ENCODE measurements at regions not wholly inside any gene's neighbourhood (a gene's known extent, or its start where the extent isn't known, plus 50 kb on each side); places are given as distances from the start of the nearest gene placed in this dataset.
A peak's percentile ranks its signal among the peaks of the same experiment; 100 is the strongest.

DNA sequence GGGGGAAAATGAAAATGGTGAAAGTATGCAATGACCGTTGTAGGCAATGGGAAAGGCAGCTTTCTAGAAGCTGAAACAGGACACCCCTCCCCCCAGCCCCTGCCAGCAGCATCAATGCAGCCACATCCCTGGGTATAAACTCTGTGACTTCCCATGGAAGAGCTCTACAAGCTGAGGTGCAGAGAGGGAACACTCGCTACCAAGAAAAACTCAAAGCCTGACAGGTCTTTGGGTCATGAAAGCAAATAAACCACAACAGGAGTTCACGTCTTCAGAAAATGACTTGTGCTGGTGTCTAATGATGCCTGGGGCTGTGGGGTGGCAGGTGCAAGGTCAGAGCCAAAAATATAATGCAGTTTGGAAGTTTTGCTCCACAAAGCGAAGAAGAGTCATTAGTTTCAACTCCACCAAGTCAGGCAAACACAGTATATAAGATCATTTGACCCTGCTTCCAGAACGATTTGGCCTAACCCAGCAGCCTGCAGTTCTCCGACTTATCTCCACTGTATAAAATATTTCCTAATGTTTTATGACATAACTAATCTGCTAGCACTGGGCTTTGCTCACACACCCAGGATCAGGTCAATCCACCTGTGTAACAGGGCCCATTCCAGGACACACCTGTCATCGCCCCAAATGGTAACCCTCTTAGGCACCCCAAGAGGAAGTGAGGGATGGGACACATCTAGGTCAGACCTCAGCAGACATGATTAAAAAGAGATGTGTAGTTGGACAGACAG, 102.1 kb downstream of the IRS2 start:
- CTCF ChIA-PET: no interaction called here

DNA sequence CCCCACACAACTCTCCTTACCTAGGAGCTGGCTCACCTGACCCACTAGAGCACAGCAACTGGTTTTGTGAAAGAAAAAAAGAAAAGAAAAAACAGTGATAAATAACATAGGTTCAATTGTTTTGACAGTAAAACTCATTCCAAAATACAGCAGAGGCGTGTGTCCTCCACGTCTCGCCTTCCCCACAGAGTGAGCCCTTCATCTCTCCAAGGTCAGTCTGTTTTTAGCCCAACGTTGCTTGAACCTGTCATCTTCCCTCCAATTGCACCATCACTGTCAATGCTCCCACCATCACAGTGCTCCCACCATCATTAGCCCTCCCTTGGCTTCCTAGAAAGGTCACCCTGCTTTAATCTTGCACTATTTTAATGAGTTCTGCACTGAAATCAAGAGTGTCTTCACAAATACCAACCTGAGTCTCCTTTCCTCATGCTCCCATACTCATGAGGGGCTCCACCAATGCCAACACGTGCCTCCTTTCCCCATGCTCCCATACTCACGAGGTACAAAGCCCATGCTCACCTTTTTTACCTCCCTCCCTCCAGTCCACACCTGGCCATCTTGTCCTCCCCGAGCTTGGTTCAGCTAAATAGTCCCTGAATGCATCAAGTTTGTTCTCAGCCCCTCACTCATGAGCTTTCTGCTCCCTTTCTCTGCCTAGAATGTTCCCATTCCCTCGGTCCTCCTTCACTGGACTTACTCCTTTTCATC, 103.7 kb downstream of the IRS2 start:
- H3K4me1 Mint-ChIP-seq: no peaks in the 10 kb centered on the region
- H3K27ac Mint-ChIP-seq: peak overlapping the region in 1 of 9 donors; percentile 6
- ChIA-PET CTCF (no interaction called here), POLR2A (no interaction called here)
- peaks cover 0 to 2% (median 0%) of the 10 kb centered on the region in 11 donors for H3K9me3 Mint-ChIP-seq
- H3K36me3 ChIP-seq (ENCODE audit: control insufficient read depth in 2 of 3, insufficient read depth in 3 of 3, low read length in 3 of 3): no peaks in the 10 kb centered on the region
- no peaks in the 10 kb centered on the region for H3K27me3 ChIP-seq (ENCODE audit: control insufficient read depth in 2 of 2, insufficient read depth in 2 of 2, low read length in 2 of 2)
- H3K27me3 Mint-ChIP-seq: peaks cover 0 to 23% (median 16%) of the 10 kb centered on the region in 5 donors
- intact Hi-C loops (cut with micrococcal nuclease): no loop called here
- no peaks in the 10 kb centered on the region for H3K36me3 Mint-ChIP-seq
- DNase-seq (no peak), ATAC-seq (no peak)
- no peak overlapping the region for H3K27ac ChIP-seq (ENCODE audit: low read depth, low read length)
- no peak overlapping the region for H3K4me3 ChIP-seq (ENCODE audit: low read length)
- no peaks in the 10 kb centered on the region for H3K9me3 ChIP-seq (ENCODE audit: control insufficient read depth in 2 of 3, low read length in 3 of 3)
- H3K4me3 Mint-ChIP-seq: no peak overlapping the region
- no peaks in the 10 kb centered on the region for H3K4me1 ChIP-seq (ENCODE audit: control insufficient read depth in 2 of 2, insufficient read depth in 2 of 2, low read length in 2 of 2)

More for the DNA sequence above, 102.1 kb downstream of the IRS2 start:
- Mint-ChIP-seq H3K9me3 (no peaks in the 10 kb centered on the region), H3K4me1 (no peaks in the 10 kb centered on the region), H3K4me3 (no peak overlapping the region), H3K27me3 (peaks cover 0 to 23% (median 16%) of the 10 kb centered on the region in 5 donors), H3K27ac (no peak overlapping the region), H3K36me3 (no peaks in the 10 kb centered on the region)
- no peaks in the 10 kb centered on the region for H3K4me1 ChIP-seq (ENCODE audit: control insufficient read depth in 2 of 2, insufficient read depth in 2 of 2, low read length in 2 of 2)
- no peak overlapping the region for H3K27ac ChIP-seq (ENCODE audit: low read depth, low read length)
- H3K27me3 ChIP-seq (ENCODE audit: control insufficient read depth in 2 of 2, insufficient read depth in 2 of 2, low read length in 2 of 2): no peaks in the 10 kb centered on the region
- intact Hi-C loops (cut with micrococcal nuclease): no loop called here
- no peaks in the 10 kb centered on the region for H3K9me3 ChIP-seq (ENCODE audit: control insufficient read depth in 2 of 3, low read length in 3 of 3)
- H3K36me3 ChIP-seq (ENCODE audit: control insufficient read depth in 2 of 3, insufficient read depth in 3 of 3, low read length in 3 of 3): no peaks in the 10 kb centered on the region
- DNase-seq: no peak
- ATAC-seq: no peak
- no peak overlapping the region for H3K4me3 ChIP-seq (ENCODE audit: low read length)
- POLR2A ChIA-PET: no interaction called here

DNA sequence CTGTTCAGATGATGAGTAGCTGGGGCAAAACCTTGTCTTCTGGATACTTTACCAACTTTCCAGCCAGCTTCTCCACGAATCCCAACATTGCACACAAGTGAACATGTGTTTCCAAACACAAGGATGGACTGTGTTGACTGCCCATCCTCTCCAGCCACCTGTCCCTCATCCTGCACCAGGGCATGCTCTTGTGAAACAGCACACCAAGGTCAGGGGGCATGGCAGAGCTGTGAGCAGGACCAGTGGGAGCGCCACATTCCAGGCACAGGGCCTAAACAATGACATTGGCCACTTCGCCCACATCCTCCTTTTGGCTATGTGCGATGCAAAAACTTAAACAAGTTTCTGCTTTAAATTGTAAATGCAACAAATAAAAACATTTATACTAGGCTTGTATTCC, 105.5 kb downstream of the IRS2 start:
- H3K27me3 Mint-ChIP-seq: peaks cover 3 to 23% (median 16%) of the 10 kb centered on the region in 5 donors
- H3K9me3 Mint-ChIP-seq: peaks cover 0 to 4% (median 0%) of the 10 kb centered on the region in 11 donors
- H3K4me1 Mint-ChIP-seq: no peaks in the 10 kb centered on the region
- Histone ChIP-seq H3K4me3 (ENCODE audit: low read length) (no peak overlapping the region), H3K27ac (ENCODE audit: low read depth, low read length) (no peak overlapping the region), H3K36me3 (ENCODE audit: control insufficient read depth in 2 of 3, insufficient read depth in 3 of 3, low read length in 3 of 3) (no peaks in the 10 kb centered on the region), H3K4me1 (ENCODE audit: control insufficient read depth in 2 of 2, insufficient read depth in 2 of 2, low read length in 2 of 2) (no peaks in the 10 kb centered on the region), H3K27me3 (ENCODE audit: control insufficient read depth in 2 of 2, insufficient read depth in 2 of 2, low read length in 2 of 2) (no peaks in the 10 kb centered on the region), H3K9me3 (ENCODE audit: control insufficient read depth in 2 of 3, low read length in 3 of 3) (no peaks in the 10 kb centered on the region)
- no peaks in the 10 kb centered on the region for H3K36me3 Mint-ChIP-seq
- H3K27ac Mint-ChIP-seq: no peak overlapping the region
- no peak for DNase-seq
- POLR2A ChIA-PET: no interaction called here
- intact Hi-C loops (cut with micrococcal nuclease): no loop called here
- CTCF ChIA-PET: no interaction called here
- no peak overlapping the region for H3K4me3 Mint-ChIP-seq
- no peak for ATAC-seq

DNA sequence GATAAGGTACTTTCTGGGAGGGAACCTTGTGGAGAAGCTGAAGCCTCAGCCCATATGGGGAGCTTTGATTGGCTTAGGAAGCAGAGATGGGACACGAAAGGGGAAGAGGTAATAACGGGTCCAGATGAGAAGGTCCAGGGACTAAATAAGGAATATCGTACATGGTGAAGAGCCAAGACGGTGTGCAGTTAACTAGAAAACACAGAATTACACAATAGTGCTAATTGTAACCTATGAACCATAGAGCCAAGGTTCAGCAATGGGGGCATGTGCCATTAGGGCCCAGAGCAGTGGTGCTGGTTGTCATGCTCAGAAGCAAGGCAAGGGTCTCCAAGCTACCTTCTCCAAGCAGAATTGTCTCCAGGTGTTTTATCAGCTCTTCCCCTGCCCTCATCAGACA, 106.1 kb downstream of the IRS2 start:
- ChIA-PET POLR2A (no interaction called here), CTCF (no interaction called here)
- H3K27ac Mint-ChIP-seq: no peak overlapping the region
- ATAC-seq: no peak
- no peaks in the 10 kb centered on the region for H3K4me1 Mint-ChIP-seq
- Histone ChIP-seq H3K27ac (ENCODE audit: low read depth, low read length) (no peak overlapping the region), H3K27me3 (ENCODE audit: control insufficient read depth in 2 of 2, insufficient read depth in 2 of 2, low read length in 2 of 2) (no peaks in the 10 kb centered on the region), H3K4me3 (ENCODE audit: low read length) (no peak overlapping the region), H3K36me3 (ENCODE audit: control insufficient read depth in 2 of 3, insufficient read depth in 3 of 3, low read length in 3 of 3) (no peaks in the 10 kb centered on the region), H3K4me1 (ENCODE audit: control insufficient read depth in 2 of 2, insufficient read depth in 2 of 2, low read length in 2 of 2) (no peaks in the 10 kb centered on the region), H3K9me3 (ENCODE audit: control insufficient read depth in 2 of 3, low read length in 3 of 3) (no peaks in the 10 kb centered on the region)
- no peaks in the 10 kb centered on the region for H3K36me3 Mint-ChIP-seq
- H3K27me3 Mint-ChIP-seq: peaks cover 4 to 23% (median 16%) of the 10 kb centered on the region in 5 donors
- no peak overlapping the region for H3K4me3 Mint-ChIP-seq
- peaks cover 0 to 4% (median 0%) of the 10 kb centered on the region in 11 donors for H3K9me3 Mint-ChIP-seq
- DNase-seq: no peak
- intact Hi-C loops (cut with micrococcal nuclease): no loop called here

DNA sequence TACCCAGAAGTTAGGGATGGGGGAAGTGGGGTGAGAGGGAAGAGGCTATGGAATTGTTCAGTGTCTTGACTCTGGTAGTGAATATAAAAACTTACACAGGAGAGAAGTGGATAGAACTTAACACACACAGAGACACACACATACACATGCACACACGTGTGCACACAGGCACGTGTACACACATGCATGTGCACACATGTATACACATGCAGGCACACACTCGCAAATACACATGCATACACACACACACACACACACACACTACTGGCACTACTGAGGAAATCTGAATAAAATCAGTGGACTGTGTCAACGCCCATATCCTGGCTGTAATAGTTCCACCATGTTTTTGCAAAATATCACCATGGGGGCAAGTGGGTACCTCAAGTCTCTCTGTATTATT, 107.9 kb downstream of the IRS2 start:
- POLR2A ChIA-PET: no interaction called here
- H3K4me1 ChIP-seq (ENCODE audit: control insufficient read depth in 2 of 2, insufficient read depth in 2 of 2, low read length in 2 of 2): no peaks in the 10 kb centered on the region

DNA sequence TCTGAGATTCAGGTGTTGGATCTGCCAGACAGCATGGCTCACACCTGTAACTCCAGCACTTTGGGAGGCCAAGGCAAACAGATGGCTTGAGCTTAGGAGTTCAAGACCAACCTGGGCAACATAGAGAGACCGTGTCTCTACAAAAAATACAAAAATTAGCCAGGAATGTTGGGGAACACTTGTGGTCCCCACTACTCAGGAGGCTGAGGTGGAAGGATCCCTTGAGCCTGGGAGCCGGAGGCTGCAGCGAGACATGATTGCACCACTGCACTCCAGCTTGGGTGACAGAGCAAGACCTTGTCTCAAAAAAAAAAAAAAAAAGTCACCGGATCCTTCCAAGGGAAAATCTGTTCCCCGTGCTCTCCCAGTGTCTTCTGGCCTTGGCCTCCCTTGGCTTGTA, 109.2 kb downstream of the IRS2 start:
- DNase-seq: no peak
- Histone ChIP-seq H3K27me3 (ENCODE audit: control insufficient read depth in 2 of 2, insufficient read depth in 2 of 2, low read length in 2 of 2) (no peaks in the 10 kb centered on the region), H3K4me3 (ENCODE audit: low read length) (no peak overlapping the region), H3K27ac (ENCODE audit: low read depth, low read length) (no peak overlapping the region), H3K36me3 (ENCODE audit: control insufficient read depth in 2 of 3, insufficient read depth in 3 of 3, low read length in 3 of 3) (no peaks in the 10 kb centered on the region), H3K9me3 (ENCODE audit: control insufficient read depth in 2 of 3, low read length in 3 of 3) (no peaks in the 10 kb centered on the region), H3K4me1 (ENCODE audit: control insufficient read depth in 2 of 2, insufficient read depth in 2 of 2, low read length in 2 of 2) (no peaks in the 10 kb centered on the region)
- ChIA-PET POLR2A (no interaction called here), CTCF (no interaction called here)
- no peak overlapping the region for H3K4me3 Mint-ChIP-seq
- peaks cover 0 to 13% (median 8%) of the 10 kb centered on the region in 5 donors for H3K27me3 Mint-ChIP-seq
- no peak for ATAC-seq
- peaks cover 0 to 4% (median 0%) of the 10 kb centered on the region in 11 donors for H3K9me3 Mint-ChIP-seq
- H3K4me1 Mint-ChIP-seq: no peaks in the 10 kb centered on the region
- H3K27ac Mint-ChIP-seq: peak overlapping the region in 1 of 9 donors; percentile 10
- no peaks in the 10 kb centered on the region for H3K36me3 Mint-ChIP-seq
- intact Hi-C loops (cut with micrococcal nuclease): no loop called here

More for the DNA sequence above, 107.9 kb downstream of the IRS2 start:
- Mint-ChIP-seq H3K4me3 (no peak overlapping the region), H3K9me3 (peaks cover 0 to 4% (median 0%) of the 10 kb centered on the region in 11 donors), H3K4me1 (no peaks in the 10 kb centered on the region), H3K36me3 (no peaks in the 10 kb centered on the region), H3K27ac (no peak overlapping the region), H3K27me3 (peaks cover 0 to 25% (median 13%) of the 10 kb centered on the region in 5 donors)
- Histone ChIP-seq H3K9me3 (ENCODE audit: control insufficient read depth in 2 of 3, low read length in 3 of 3) (no peaks in the 10 kb centered on the region), H3K27me3 (ENCODE audit: control insufficient read depth in 2 of 2, insufficient read depth in 2 of 2, low read length in 2 of 2) (no peaks in the 10 kb centered on the region), H3K4me3 (ENCODE audit: low read length) (no peak overlapping the region), H3K36me3 (ENCODE audit: control insufficient read depth in 2 of 3, insufficient read depth in 3 of 3, low read length in 3 of 3) (no peaks in the 10 kb centered on the region), H3K27ac (ENCODE audit: low read depth, low read length) (no peak overlapping the region)
- DNase-seq: no peak
- CTCF ChIA-PET: no interaction called here
- intact Hi-C loops (cut with micrococcal nuclease): no loop called here
- ATAC-seq: no peak

DNA sequence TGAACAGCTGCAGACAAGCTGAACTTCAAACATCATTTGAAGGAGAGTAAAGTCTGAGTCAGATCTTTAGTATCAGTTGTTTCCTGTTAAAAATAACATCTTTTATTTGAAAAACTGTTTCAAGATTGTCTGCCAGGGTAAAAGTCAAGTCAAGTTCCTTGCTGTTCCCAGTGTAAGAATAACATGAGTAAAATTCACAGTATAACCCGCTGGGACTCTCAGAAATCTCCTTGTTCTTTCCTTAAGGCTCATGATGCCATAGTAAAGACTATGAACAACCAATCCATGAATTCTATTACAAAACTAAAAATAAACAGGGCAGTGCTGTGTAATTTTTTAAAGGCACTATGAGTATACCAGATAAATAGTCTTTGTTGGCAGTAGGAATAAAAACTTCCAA, 112.9 kb downstream of the IRS2 start:
- Histone ChIP-seq H3K27ac (ENCODE audit: low read depth, low read length) (no peak overlapping the region), H3K27me3 (ENCODE audit: control insufficient read depth in 2 of 2, insufficient read depth in 2 of 2, low read length in 2 of 2) (no peaks in the 10 kb centered on the region), H3K4me3 (ENCODE audit: low read length) (no peak overlapping the region), H3K36me3 (ENCODE audit: control insufficient read depth in 2 of 3, insufficient read depth in 3 of 3, low read length in 3 of 3) (no peaks in the 10 kb centered on the region), H3K9me3 (ENCODE audit: control insufficient read depth in 2 of 3, low read length in 3 of 3) (no peaks in the 10 kb centered on the region), H3K4me1 (ENCODE audit: control insufficient read depth in 2 of 2, insufficient read depth in 2 of 2, low read length in 2 of 2) (no peaks in the 10 kb centered on the region)
- H3K36me3 Mint-ChIP-seq: no peaks in the 10 kb centered on the region
- peaks cover 0 to 4% (median 0%) of the 10 kb centered on the region in 11 donors for H3K9me3 Mint-ChIP-seq
- peaks cover 0 to 13% (median 5%) of the 10 kb centered on the region in 5 donors for H3K27me3 Mint-ChIP-seq
- ChIA-PET POLR2A (no interaction called here), CTCF (interaction anchor here (0.7 kb wide), 1 partner anchor 554 kb away, joined by 3 read pairs; no protein-coding TSS in a partner anchor)
- ATAC-seq (no peak), DNase-seq (no peak)
- intact Hi-C loops (cut with micrococcal nuclease): no loop called here
- no peak overlapping the region for H3K27ac Mint-ChIP-seq
- no peaks in the 10 kb centered on the region for H3K4me1 Mint-ChIP-seq
- H3K4me3 Mint-ChIP-seq: no peak overlapping the region

All from naive thymus-derived CD4-positive, alpha-beta T cell (primary cell).